ENCODE measurements at regions not wholly inside any gene's neighbourhood (a gene's known extent, or its start where the extent isn't known, plus 50 kb on each side); places are given as distances from the start of the nearest gene placed in this dataset.
"Not testable (repeated sequence)": the region's sequence is repeated elsewhere in the genome, so short reads cannot be mapped to it uniquely, and the experiment has no call there.

GRCh38 chr5:86716121-86716520, 98.4 kb downstream of the COX7C start:
- H3K4me1 ChIP-seq (ENCODE audit: control insufficient read depth in 1 of 2, insufficient read depth in 2 of 2, low read length in 2 of 2) = no peaks in the 10 kb centered on the region
- no peaks in the 10 kb centered on the region for H3K27me3 ChIP-seq (ENCODE audit: control insufficient read depth in 1 of 2, insufficient read depth in 2 of 2, low read length in 2 of 2)
- no peaks in the 10 kb centered on the region for H3K9me3 ChIP-seq (ENCODE audit: control insufficient read depth in 1 of 2, low read length in 2 of 2)
- H3K4me3 ChIP-seq (ENCODE audit: low read depth in 1 of 2, low read length in 2 of 2) = no peak overlapping the region
- H3K9ac ChIP-seq (ENCODE audit: low read depth in 1 of 2, low read length in 2 of 2) = no peak overlapping the region
- H3K27ac ChIP-seq (ENCODE audit: low read depth, low read length) = no peak overlapping the region
- H3K36me3 ChIP-seq (ENCODE audit: control insufficient read depth in 1 of 2, insufficient read depth in 2 of 2, low read length in 2 of 2) = no peaks in the 10 kb centered on the region

DNA sequence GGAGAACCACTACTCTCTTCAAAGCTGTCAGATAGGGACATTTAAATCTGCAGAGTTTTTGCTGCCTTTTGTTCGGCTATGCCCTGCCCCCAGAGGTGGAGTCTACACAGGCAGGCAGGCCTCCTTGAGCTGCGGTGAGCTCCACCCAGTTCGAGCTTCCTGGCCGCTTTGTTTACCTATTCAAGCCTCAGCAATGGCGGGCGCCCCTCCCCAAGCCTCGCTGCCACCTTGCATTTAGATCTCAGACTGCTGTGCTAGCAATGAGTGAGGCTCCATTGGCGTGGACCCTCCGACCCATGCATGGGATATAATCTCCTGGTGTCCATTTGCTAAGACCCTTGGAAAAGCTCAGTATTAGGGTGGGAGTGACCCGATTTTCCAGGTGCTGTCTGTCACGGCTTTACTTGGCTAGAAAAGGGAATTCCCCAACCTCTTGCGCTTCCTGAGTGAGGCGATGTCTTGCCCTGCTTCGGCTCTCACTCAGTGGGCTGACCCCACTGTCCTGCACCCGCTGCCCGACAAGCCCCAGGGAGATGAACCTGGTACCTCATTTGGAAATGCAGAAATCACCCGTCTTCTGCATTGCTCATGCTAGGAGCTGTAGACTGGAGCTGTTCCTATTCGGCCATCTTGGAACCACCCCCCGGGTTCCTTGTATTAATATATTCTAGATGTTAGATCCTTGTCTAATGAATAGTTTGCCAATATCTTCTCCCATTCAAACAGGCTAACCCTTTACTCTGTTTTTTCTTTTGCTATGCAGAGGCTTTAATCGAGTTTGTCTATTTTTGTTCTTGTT, 113.8 kb downstream of the COX7C start:
- H3K27me3 ChIP-seq (ENCODE audit: control insufficient read depth in 1 of 2, insufficient read depth in 2 of 2, low read length in 2 of 2); H3K36me3 ChIP-seq (ENCODE audit: control insufficient read depth in 1 of 2, insufficient read depth in 2 of 2, low read length in 2 of 2); H3K27ac ChIP-seq (ENCODE audit: low read depth, low read length); H3K9me3 ChIP-seq (ENCODE audit: control insufficient read depth in 1 of 2, low read length in 2 of 2); H3K9ac ChIP-seq (ENCODE audit: low read depth in 1 of 2, low read length in 2 of 2); H3K4me1 ChIP-seq (ENCODE audit: control insufficient read depth in 1 of 2, insufficient read depth in 2 of 2, low read length in 2 of 2); H3K4me3 ChIP-seq (ENCODE audit: low read depth in 1 of 2, low read length in 2 of 2): not testable (repeated sequence)

GRCh38 chr5:86735370-86735769, 117.6 kb downstream of the COX7C start:
- Histone ChIP-seq H3K9ac (ENCODE audit: low read depth in 1 of 2, low read length in 2 of 2) (no peak overlapping the region), H3K4me1 (ENCODE audit: control insufficient read depth in 1 of 2, insufficient read depth in 2 of 2, low read length in 2 of 2) (no peaks in the 10 kb centered on the region), H3K9me3 (ENCODE audit: control insufficient read depth in 1 of 2, low read length in 2 of 2) (peaks cover 3 to 11% of the 10 kb centered on the region in 2 donors), H3K36me3 (ENCODE audit: control insufficient read depth in 1 of 2, insufficient read depth in 2 of 2, low read length in 2 of 2) (no peaks in the 10 kb centered on the region), H3K27me3 (ENCODE audit: control insufficient read depth in 1 of 2, insufficient read depth in 2 of 2, low read length in 2 of 2) (no peaks in the 10 kb centered on the region), H3K27ac (ENCODE audit: low read depth, low read length) (no peak overlapping the region), H3K4me3 (ENCODE audit: low read depth in 1 of 2, low read length in 2 of 2) (no peak overlapping the region)

DNA sequence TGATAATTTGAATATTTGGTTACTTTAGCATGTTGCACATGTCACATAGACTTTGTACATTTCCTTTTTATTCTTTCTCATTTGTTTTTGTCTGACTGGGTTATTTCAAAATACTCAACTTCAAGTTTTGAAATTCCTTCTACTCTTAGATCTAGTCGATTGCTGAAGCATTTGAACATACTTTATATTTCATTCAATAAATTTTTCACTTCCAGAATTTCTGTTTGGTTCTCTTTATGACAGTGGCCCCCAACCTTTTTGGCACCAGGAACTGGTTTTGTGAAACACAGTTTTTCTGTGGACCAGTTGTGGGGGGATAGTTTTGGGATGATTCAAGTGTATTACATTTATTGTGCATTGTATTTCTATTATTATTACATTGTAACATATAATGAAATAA, 119.8 kb downstream of the COX7C start:
- peaks cover 3 to 11% of the 10 kb centered on the region in 2 donors for H3K9me3 ChIP-seq (ENCODE audit: control insufficient read depth in 1 of 2, low read length in 2 of 2)
- H3K27me3 ChIP-seq (ENCODE audit: control insufficient read depth in 1 of 2, insufficient read depth in 2 of 2, low read length in 2 of 2) = no peaks in the 10 kb centered on the region
- no peak overlapping the region for H3K27ac ChIP-seq (ENCODE audit: low read depth, low read length)
- H3K9ac ChIP-seq (ENCODE audit: low read depth in 1 of 2, low read length in 2 of 2) = no peak overlapping the region
- H3K36me3 ChIP-seq (ENCODE audit: control insufficient read depth in 1 of 2, insufficient read depth in 2 of 2, low read length in 2 of 2) = no peaks in the 10 kb centered on the region
- no peak overlapping the region for H3K4me3 ChIP-seq (ENCODE audit: low read depth in 1 of 2, low read length in 2 of 2)
- no peaks in the 10 kb centered on the region for H3K4me1 ChIP-seq (ENCODE audit: control insufficient read depth in 1 of 2, insufficient read depth in 2 of 2, low read length in 2 of 2)

DNA sequence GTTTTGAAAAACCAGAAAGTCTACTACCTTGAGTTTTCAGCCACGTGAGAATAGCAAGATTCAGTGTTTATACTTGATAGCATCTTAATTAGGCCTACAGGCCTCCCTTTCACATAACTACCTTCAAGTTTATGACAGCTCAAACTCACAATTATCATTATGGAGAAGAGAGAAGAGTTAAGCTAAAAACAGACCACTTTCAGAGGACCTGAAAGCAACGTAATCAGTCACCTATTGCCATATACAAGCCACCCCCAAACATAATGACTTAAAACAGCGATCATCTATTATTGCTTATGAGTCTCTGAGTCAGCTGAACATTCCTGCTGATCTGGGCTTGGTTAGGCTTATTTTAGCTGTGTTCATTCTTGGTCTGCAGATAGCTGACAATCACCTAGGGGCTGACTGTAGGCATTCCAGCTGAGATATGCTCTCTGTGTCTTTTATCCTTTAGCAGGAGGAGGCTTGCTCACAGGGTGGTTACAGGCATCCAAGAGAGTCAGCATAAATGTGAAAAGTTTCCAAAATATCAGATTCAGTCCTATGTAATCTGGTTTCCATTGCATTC, 130.9 kb downstream of the COX7C start:
- Histone ChIP-seq H3K27ac (ENCODE audit: low read depth, low read length) (no peak overlapping the region), H3K4me1 (ENCODE audit: control insufficient read depth in 1 of 2, insufficient read depth in 2 of 2, low read length in 2 of 2) (no peaks in the 10 kb centered on the region), H3K9me3 (ENCODE audit: control insufficient read depth in 1 of 2, low read length in 2 of 2) (no peaks in the 10 kb centered on the region), H3K9ac (ENCODE audit: low read depth in 1 of 2, low read length in 2 of 2) (no peak overlapping the region), H3K4me3 (ENCODE audit: low read depth in 1 of 2, low read length in 2 of 2) (no peak overlapping the region), H3K36me3 (ENCODE audit: control insufficient read depth in 1 of 2, insufficient read depth in 2 of 2, low read length in 2 of 2) (no peaks in the 10 kb centered on the region), H3K27me3 (ENCODE audit: control insufficient read depth in 1 of 2, insufficient read depth in 2 of 2, low read length in 2 of 2) (no peaks in the 10 kb centered on the region)

DNA sequence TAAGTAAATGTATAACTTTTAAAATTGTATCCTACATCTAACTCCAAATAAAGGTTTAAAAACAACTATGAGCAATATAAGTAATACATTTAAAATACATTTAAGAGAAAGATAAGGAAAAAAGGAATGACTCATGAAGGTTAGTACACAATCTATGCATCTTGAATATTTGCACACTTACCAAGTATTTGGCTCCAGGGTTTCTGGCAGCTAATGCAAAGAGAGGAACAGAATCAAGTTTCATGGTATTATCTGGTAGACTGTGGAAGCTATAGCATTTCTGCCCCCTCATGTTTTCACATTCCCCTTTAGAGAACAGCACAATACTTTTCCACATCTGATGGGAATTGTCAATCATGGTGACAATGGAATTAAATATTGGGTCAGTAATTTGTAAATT, 132.1 kb downstream of the COX7C start:
- H3K4me1 ChIP-seq (ENCODE audit: control insufficient read depth in 1 of 2, insufficient read depth in 2 of 2, low read length in 2 of 2) = no peaks in the 10 kb centered on the region
- no peaks in the 10 kb centered on the region for H3K36me3 ChIP-seq (ENCODE audit: control insufficient read depth in 1 of 2, insufficient read depth in 2 of 2, low read length in 2 of 2)
- no peaks in the 10 kb centered on the region for H3K9me3 ChIP-seq (ENCODE audit: control insufficient read depth in 1 of 2, low read length in 2 of 2)
- no peaks in the 10 kb centered on the region for H3K27me3 ChIP-seq (ENCODE audit: control insufficient read depth in 1 of 2, insufficient read depth in 2 of 2, low read length in 2 of 2)
- no peak overlapping the region for H3K27ac ChIP-seq (ENCODE audit: low read depth, low read length)
- H3K4me3 ChIP-seq (ENCODE audit: low read depth in 1 of 2, low read length in 2 of 2) = no peak overlapping the region
- no peak overlapping the region for H3K9ac ChIP-seq (ENCODE audit: low read depth in 1 of 2, low read length in 2 of 2)

DNA sequence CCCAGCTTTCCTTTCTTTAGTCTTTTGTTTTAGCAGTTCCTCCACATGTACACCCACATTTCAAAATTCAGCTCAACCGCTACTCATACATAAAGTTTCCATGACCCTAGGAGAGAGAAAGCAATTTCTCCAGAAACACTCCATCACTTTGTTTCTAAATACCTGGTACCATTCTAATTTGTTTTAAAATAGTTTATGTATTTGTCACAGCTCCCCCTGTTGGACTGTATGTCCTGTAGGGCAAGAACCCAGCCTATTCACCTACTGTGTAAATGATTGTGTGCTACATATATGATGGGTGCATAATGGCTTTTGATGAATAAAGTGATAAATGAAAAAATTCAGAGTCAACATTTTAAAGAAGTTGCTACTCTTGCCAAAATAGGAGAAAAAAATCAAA, 139.1 kb downstream of the COX7C start:
- no peaks in the 10 kb centered on the region for H3K4me1 ChIP-seq (ENCODE audit: control insufficient read depth in 1 of 2, insufficient read depth in 2 of 2, low read length in 2 of 2)
- H3K9ac ChIP-seq (ENCODE audit: low read depth in 1 of 2, low read length in 2 of 2) = no peak overlapping the region
- H3K4me3 ChIP-seq (ENCODE audit: low read depth in 1 of 2, low read length in 2 of 2) = no peak overlapping the region
- H3K27me3 ChIP-seq (ENCODE audit: control insufficient read depth in 1 of 2, insufficient read depth in 2 of 2, low read length in 2 of 2) = no peaks in the 10 kb centered on the region
- no peaks in the 10 kb centered on the region for H3K36me3 ChIP-seq (ENCODE audit: control insufficient read depth in 1 of 2, insufficient read depth in 2 of 2, low read length in 2 of 2)
- no peak overlapping the region for H3K27ac ChIP-seq (ENCODE audit: low read depth, low read length)
- H3K9me3 ChIP-seq (ENCODE audit: control insufficient read depth in 1 of 2, low read length in 2 of 2) = no peaks in the 10 kb centered on the region

DNA sequence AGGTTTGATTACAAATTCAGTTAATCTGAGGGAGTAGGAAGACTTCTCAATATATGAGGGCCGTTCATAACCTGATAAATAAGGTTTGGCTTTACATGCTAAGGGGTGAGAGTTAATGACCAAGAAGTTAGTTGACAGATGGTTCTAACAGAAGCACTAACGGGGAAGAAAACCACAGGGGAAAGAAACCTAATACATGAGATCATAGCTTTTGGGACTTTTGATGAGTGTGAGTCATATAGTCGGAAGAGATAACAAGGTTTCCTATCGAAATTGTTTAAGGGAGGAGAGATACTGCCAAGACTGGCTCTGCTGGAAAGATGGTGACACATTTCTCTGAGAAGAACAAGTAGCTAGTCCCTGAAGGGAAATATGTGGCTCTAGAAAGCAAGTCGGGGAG, 140.1 kb downstream of the COX7C start:
- no peak overlapping the region for H3K4me3 ChIP-seq (ENCODE audit: low read depth in 1 of 2, low read length in 2 of 2)
- H3K27ac ChIP-seq (ENCODE audit: low read depth, low read length) = no peak overlapping the region
- H3K27me3 ChIP-seq (ENCODE audit: control insufficient read depth in 1 of 2, insufficient read depth in 2 of 2, low read length in 2 of 2) = no peaks in the 10 kb centered on the region
- H3K4me1 ChIP-seq (ENCODE audit: control insufficient read depth in 1 of 2, insufficient read depth in 2 of 2, low read length in 2 of 2) = no peaks in the 10 kb centered on the region
- H3K36me3 ChIP-seq (ENCODE audit: control insufficient read depth in 1 of 2, insufficient read depth in 2 of 2, low read length in 2 of 2) = no peaks in the 10 kb centered on the region
- H3K9me3 ChIP-seq (ENCODE audit: control insufficient read depth in 1 of 2, low read length in 2 of 2) = no peaks in the 10 kb centered on the region
- no peak overlapping the region for H3K9ac ChIP-seq (ENCODE audit: low read depth in 1 of 2, low read length in 2 of 2)

DNA sequence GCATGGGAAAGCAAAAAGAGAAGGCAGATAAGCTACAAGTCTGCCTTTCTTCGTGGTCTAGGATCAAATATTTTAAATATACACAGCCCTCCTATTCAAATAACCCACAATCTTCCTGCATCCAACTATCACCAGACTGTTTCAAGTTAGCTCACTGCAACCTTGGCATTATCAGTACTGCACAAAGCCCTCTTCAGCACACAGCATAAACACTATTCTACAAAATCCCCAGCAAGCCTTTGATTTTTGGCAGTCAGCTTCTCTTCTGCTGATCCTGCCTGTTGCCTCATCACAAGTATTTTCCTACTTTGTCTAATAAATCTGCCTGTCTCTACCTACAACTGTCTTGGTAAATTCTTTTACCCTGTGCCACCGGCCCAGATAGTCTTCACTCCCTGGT, 142.9 kb downstream of the COX7C start:
- Histone ChIP-seq H3K4me3 (ENCODE audit: low read depth in 1 of 2, low read length in 2 of 2) (no peak overlapping the region), H3K36me3 (ENCODE audit: control insufficient read depth in 1 of 2, insufficient read depth in 2 of 2, low read length in 2 of 2) (no peaks in the 10 kb centered on the region), H3K9me3 (ENCODE audit: control insufficient read depth in 1 of 2, low read length in 2 of 2) (no peaks in the 10 kb centered on the region), H3K4me1 (ENCODE audit: control insufficient read depth in 1 of 2, insufficient read depth in 2 of 2, low read length in 2 of 2) (no peaks in the 10 kb centered on the region), H3K27me3 (ENCODE audit: control insufficient read depth in 1 of 2, insufficient read depth in 2 of 2, low read length in 2 of 2) (no peaks in the 10 kb centered on the region), H3K9ac (ENCODE audit: low read depth in 1 of 2, low read length in 2 of 2) (no peak overlapping the region), H3K27ac (ENCODE audit: low read depth, low read length) (no peak overlapping the region)

- Histone ChIP-seq H3K27me3 (ENCODE audit: control insufficient read depth in 1 of 2, insufficient read depth in 2 of 2, low read length in 2 of 2) (no peaks in the 10 kb centered on the region), H3K9me3 (ENCODE audit: control insufficient read depth in 1 of 2, low read length in 2 of 2) (peaks cover 0 to 4% of the 10 kb centered on the region in 2 donors), H3K4me1 (ENCODE audit: control insufficient read depth in 1 of 2, insufficient read depth in 2 of 2, low read length in 2 of 2) (no peaks in the 10 kb centered on the region), H3K36me3 (ENCODE audit: control insufficient read depth in 1 of 2, insufficient read depth in 2 of 2, low read length in 2 of 2) (no peaks in the 10 kb centered on the region), H3K9ac (ENCODE audit: low read depth in 1 of 2, low read length in 2 of 2) (no peak overlapping the region), H3K4me3 (ENCODE audit: low read depth in 1 of 2, low read length in 2 of 2) (no peak overlapping the region), H3K27ac (ENCODE audit: low read depth, low read length) (no peak overlapping the region)
Observed at GRCh38 chr5:86763929-86764328, 146.2 kb downstream of the COX7C start.

Data from duodenal mucosa (tissue), 2 donors.